GM18511 (cell line): ENCODE measurements at regions not wholly inside any gene's neighbourhood (a gene's known extent, or its start where the extent isn't known, plus 50 kb on each side); places are given as distances from the start of the nearest gene placed in this dataset.

Experiments
- ATAC-seq: cut with Tn5 transposase; IDR thresholded peaks from one replicate; pipeline ENCODE4 v1.9.1; 2021; ENCODE audit warnings: mild to moderate bottlenecking, moderate library complexity; ENCODE audit not compliant: unreplicated experiment

- ATAC-seq = no peak
These were observed 325.1 kb downstream of the BRINP2 start for GRCh38 chr1:177495878-177496277.

- ATAC-seq = no peak
These were observed 320.0 kb downstream of the BRINP2 start for GRCh38 chr1:177490786-177491185.

GRCh38 chr1:177490036-177490639 is 319.4 kb downstream of the BRINP2 start:
- no peak for ATAC-seq

GRCh38 chr1:177488722-177489121 is 318.0 kb downstream of the BRINP2 start:
- no peak for ATAC-seq

GRCh38 chr1:177487481-177487880 is 316.7 kb downstream of the BRINP2 start:
- ATAC-seq = no peak

GRCh38 chr1:177480741-177481305 is 310.1 kb downstream of the BRINP2 start:
- no peak for ATAC-seq

- no peak for ATAC-seq
These were observed 308.8 kb downstream of the BRINP2 start for GRCh38 chr1:177479600-177479999.

GRCh38 chr1:177476676-177477075 is 305.9 kb downstream of the BRINP2 start:
- no peak for ATAC-seq

GRCh38 chr1:177472567-177472966 is 301.8 kb downstream of the BRINP2 start:
- no peak for ATAC-seq

GRCh38 chr1:177471244-177471643 is 300.5 kb downstream of the BRINP2 start:
- no peak for ATAC-seq

GRCh38 chr1:177469519-177469918 is 298.8 kb downstream of the BRINP2 start:
- ATAC-seq = no peak

GRCh38 chr1:177466286-177466685 is 295.5 kb downstream of the BRINP2 start:
- ATAC-seq = no peak

GRCh38 chr1:177464686-177465085 is 293.9 kb downstream of the BRINP2 start:
- ATAC-seq = no peak

GRCh38 chr1:177451191-177451590 is 280.4 kb downstream of the BRINP2 start:
- no peak for ATAC-seq

GRCh38 chr1:177448652-177449357 is 278.0 kb downstream of the BRINP2 start:
- no peak for ATAC-seq

- ATAC-seq = no peak
These were observed 277.4 kb downstream of the BRINP2 start for GRCh38 chr1:177448036-177448615.

GRCh38 chr1:177444997-177445746 is 274.4 kb downstream of the BRINP2 start:
- no peak for ATAC-seq

GRCh38 chr1:177443003-177443402 is 272.2 kb downstream of the BRINP2 start:
- ATAC-seq = no peak

GRCh38 chr1:177442584-177442983 is 271.8 kb downstream of the BRINP2 start:
- no peak for ATAC-seq

- ATAC-seq = no peak
These were observed 270.5 kb downstream of the BRINP2 start for GRCh38 chr1:177441281-177441680.

GRCh38 chr1:177440821-177441220 is 270.1 kb downstream of the BRINP2 start:
- no peak for ATAC-seq
